Parathyroid adenoma (tissue), 2 donors: ENCODE measurements at regions not wholly inside any gene's neighbourhood (a gene's known extent, or its start where the extent isn't known, plus 50 kb on each side); places are given as distances from the start of the nearest gene placed in this dataset.

Source experiments
- H2AFZ ChIP-seq: fragments of 300-600 bp; sonication (generic); one replicate; pipeline ENCODE4 v1.7.0; 2017; ENCODE audit warnings: antibody characterized with exemption, mild to moderate bottlenecking
- H3K27ac ChIP-seq: fragments of 300-600 bp; sonication (generic); one replicate; pipeline ENCODE4 v1.7.0; 2017
- H3K27me3 ChIP-seq: fragments of 300-600 bp; sonication (generic); one replicate; pipeline ENCODE4 v1.7.0; 2017; ENCODE audit warnings: low read length; ENCODE audit not compliant: control insufficient read depth, insufficient read depth
- H3K36me3 ChIP-seq: fragments of 300-600 bp; sonication (generic); one replicate; pipeline ENCODE4 v1.7.0; 2017; ENCODE audit warnings: low read length; ENCODE audit not compliant: control insufficient read depth, insufficient read depth
- H3K4me1 ChIP-seq: fragments of 300-600 bp; sonication (generic); one replicate; pipeline ENCODE4 v1.7.0; 2017; ENCODE audit warnings: control low read depth
- H3K4me2 ChIP-seq: fragments of 300-600 bp; sonication (generic); one replicate; pipeline ENCODE4 v1.7.0; 2017; ENCODE audit warnings: low read length
- H3K4me3 ChIP-seq: fragments of 300-600 bp; sonication (generic); one replicate; pipeline ENCODE4 v1.7.0; 2017; ENCODE audit warnings: low read depth, low read length
- H3K79me2 ChIP-seq: fragments of 300-600 bp; sonication (generic); one replicate; pipeline ENCODE4 v1.7.0; 2017; ENCODE audit warnings: control low read depth
- H3K9ac ChIP-seq: fragments of 300-600 bp; sonication (generic); one replicate; pipeline ENCODE4 v1.7.0; 2017; ENCODE audit warnings: mild to moderate bottlenecking
- H3K9me3 ChIP-seq: fragments of 300-600 bp; sonication (generic); one replicate; pipeline ENCODE4 v1.7.0; 2017; ENCODE audit warnings: low read length; ENCODE audit not compliant: control insufficient read depth
- TF ChIP-seq, protein P1 (sequence below): fragments of 300-600 bp; sonication (generic); IDR thresholded peaks from one replicate; pipeline ENCODE4 v1.7.0; 2017; ENCODE audit warnings: antibody characterized with exemption, mild to moderate bottlenecking
- donor health status: primary hyperparathyroidism.

GRCh38 chr6:3906846-3907151 lies 57.6 kb downstream of the FAM50B start:
- no peaks in the 10 kb centered on the region for H3K4me1 ChIP-seq

GRCh38 chr6:3908223-3908622 lies 59.0 kb downstream of the FAM50B start:
- Histone ChIP-seq H3K9ac (no peak overlapping the region), H3K27me3 (no peaks in the 10 kb centered on the region), H3K4me2 (no peak overlapping the region), H3K4me1 (no peaks in the 10 kb centered on the region), H3K36me3 (no peaks in the 10 kb centered on the region), H3K9me3 (no peaks in the 10 kb centered on the region), H2AFZ (no peak overlapping the region), H3K4me3 (no peak overlapping the region), H3K27ac (no peak overlapping the region), H3K79me2 (no peaks in the 10 kb centered on the region)
- TF ChIP-seq, protein P1, sequence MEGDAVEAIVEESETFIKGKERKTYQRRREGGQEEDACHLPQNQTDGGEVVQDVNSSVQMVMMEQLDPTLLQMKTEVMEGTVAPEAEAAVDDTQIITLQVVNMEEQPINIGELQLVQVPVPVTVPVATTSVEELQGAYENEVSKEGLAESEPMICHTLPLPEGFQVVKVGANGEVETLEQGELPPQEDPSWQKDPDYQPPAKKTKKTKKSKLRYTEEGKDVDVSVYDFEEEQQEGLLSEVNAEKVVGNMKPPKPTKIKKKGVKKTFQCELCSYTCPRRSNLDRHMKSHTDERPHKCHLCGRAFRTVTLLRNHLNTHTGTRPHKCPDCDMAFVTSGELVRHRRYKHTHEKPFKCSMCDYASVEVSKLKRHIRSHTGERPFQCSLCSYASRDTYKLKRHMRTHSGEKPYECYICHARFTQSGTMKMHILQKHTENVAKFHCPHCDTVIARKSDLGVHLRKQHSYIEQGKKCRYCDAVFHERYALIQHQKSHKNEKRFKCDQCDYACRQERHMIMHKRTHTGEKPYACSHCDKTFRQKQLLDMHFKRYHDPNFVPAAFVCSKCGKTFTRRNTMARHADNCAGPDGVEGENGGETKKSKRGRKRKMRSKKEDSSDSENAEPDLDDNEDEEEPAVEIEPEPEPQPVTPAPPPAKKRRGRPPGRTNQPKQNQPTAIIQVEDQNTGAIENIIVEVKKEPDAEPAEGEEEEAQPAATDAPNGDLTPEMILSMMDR: no peak

More at GRCh38 chr6:3906846-3907151, 57.6 kb downstream of the FAM50B start:
- Histone ChIP-seq H3K27me3 (no peaks in the 10 kb centered on the region), H3K36me3 (no peaks in the 10 kb centered on the region), H2AFZ (no peak overlapping the region), H3K27ac (no peak overlapping the region), H3K4me2 (no peak overlapping the region), H3K79me2 (no peaks in the 10 kb centered on the region), H3K9ac (no peak overlapping the region), H3K9me3 (no peaks in the 10 kb centered on the region), H3K4me3 (no peak overlapping the region)
- TF ChIP-seq, protein P1: no peak

GRCh38 chr6:3908961-3909360 lies 59.8 kb downstream of the FAM50B start:
- H3K9ac ChIP-seq: no peak overlapping the region
- H3K79me2 ChIP-seq: no peaks in the 10 kb centered on the region
- no peaks in the 10 kb centered on the region for H3K36me3 ChIP-seq
- TF ChIP-seq, protein P1: no peak
- H2AFZ ChIP-seq: no peak overlapping the region
- no peak overlapping the region for H3K4me3 ChIP-seq
- H3K4me2 ChIP-seq: no peak overlapping the region
- H3K4me1 ChIP-seq: no peaks in the 10 kb centered on the region
- H3K27me3 ChIP-seq: no peaks in the 10 kb centered on the region
- H3K27ac ChIP-seq: no peak overlapping the region
- H3K9me3 ChIP-seq: no peaks in the 10 kb centered on the region

DNA sequence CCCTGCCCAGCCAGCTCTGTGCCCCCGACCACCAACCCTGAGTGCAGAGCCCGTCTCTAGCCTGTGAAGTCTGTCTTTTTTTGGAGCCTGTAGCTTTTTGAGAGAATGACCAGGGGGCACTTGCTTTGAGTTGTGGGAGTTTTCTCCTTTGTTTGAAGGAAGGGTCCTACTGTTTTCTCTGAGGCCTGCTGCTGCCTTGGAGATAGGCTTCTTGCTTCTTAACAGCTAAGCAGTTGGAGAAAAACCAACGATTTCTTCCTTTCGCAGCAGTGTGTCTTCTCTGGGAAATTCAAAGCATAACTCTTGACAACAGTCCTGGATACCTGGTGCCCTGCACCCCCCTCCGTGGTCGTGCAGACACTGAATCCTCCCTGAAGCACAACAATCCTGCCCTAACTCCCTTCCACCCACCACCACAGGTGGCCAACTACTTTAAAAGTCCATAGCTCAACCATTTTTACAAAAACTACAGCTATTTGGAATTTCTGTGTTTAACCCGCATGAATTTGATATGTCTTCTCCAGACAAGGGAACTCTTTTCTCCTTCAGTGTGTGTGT lies 61.0 kb downstream of the FAM50B start:
- Histone ChIP-seq H2AFZ (no peak overlapping the region), H3K79me2 (no peaks in the 10 kb centered on the region), H3K4me3 (no peak overlapping the region), H3K27ac (no peak overlapping the region), H3K4me2 (no peak overlapping the region), H3K36me3 (no peaks in the 10 kb centered on the region), H3K4me1 (no peaks in the 10 kb centered on the region), H3K9me3 (no peaks in the 10 kb centered on the region), H3K9ac (no peak overlapping the region), H3K27me3 (no peaks in the 10 kb centered on the region)
- TF ChIP-seq, protein P1: no peak

DNA sequence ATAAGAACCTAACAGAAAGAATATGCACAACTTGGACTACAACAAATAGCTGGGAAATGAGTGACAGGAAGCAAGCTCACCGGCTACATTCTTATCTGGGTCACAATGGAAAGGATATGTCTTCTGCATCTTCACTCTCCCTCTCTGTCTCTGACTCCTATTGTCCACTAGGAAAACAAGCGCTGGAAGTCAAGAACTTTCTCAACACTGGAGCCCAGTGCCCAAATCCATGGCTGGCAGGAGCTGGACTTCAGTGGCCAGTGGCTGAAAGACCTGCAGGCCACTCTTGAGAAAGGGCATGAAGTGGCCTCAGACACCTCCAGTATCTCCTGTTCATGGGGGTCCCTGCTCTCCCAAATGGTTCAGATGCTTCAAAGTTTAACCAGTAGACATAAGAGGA lies 62.0 kb downstream of the FAM50B start:
- TF ChIP-seq, protein P1: no peak
- Histone ChIP-seq H3K27ac (no peak overlapping the region), H2AFZ (no peak overlapping the region), H3K9ac (no peak overlapping the region), H3K4me2 (no peak overlapping the region), H3K79me2 (no peaks in the 10 kb centered on the region), H3K9me3 (no peaks in the 10 kb centered on the region), H3K4me3 (no peak overlapping the region), H3K4me1 (no peaks in the 10 kb centered on the region), H3K27me3 (no peaks in the 10 kb centered on the region), H3K36me3 (no peaks in the 10 kb centered on the region)
